WTC11 (cell line): ENCODE measurements at regions not wholly inside any gene's neighbourhood (a gene's known extent, or its start where the extent isn't known, plus 50 kb on each side); places are given as distances from the start of the nearest gene placed in this dataset.

Source experiments
- ATAC-seq: fragments of 200-7000 bp; cut with Tn5 transposase; 2 replicates; pipeline ENCODE4 v1.10.0; 2021; ENCODE audit warnings: mild to moderate bottlenecking, moderate library complexity
- CTCF ChIA-PET: fragments of 300-600 bp; sonication (Branson Sonifier 250); formaldehyde crosslinking; loops from one replicate; lab custom pipeline; 2021; ENCODE audit warnings: antibody characterized with exemption; lab: Charles Lee
- POLR2A ChIA-PET: fragments of 350-600 bp; sonication (Branson Sonifier 250); formaldehyde crosslinking; loops from one replicate; lab custom pipeline; 2021; ENCODE audit warnings: antibody characterized with exemption; lab: Charles Lee
- DNase-seq: peaks from one replicate; pipeline ENCODE4 v3.0.0; 2021; ENCODE audit warnings: low spot score
- H3K27ac Mint-ChIP-seq: 2 replicates; pipeline ENCODE4 v1.8.0; 2021; ENCODE audit warnings: mixed read lengths
- H3K27me3 Mint-ChIP-seq: 2 replicates; pipeline ENCODE4 v1.8.0; 2021; ENCODE audit warnings: low read depth, mild to moderate bottlenecking, moderate library complexity, mixed read lengths
- H3K36me3 Mint-ChIP-seq: 2 replicates; pipeline ENCODE4 v1.8.0; 2021; ENCODE audit warnings: mixed read lengths
- H3K4me1 Mint-ChIP-seq: 2 replicates; pipeline ENCODE4 v1.8.0; 2022; ENCODE audit warnings: mixed read lengths
- H3K4me3 Mint-ChIP-seq: 2 replicates; pipeline ENCODE4 v1.8.0; 2021; ENCODE audit warnings: mild to moderate bottlenecking, moderate library complexity, mixed read lengths
- H3K9me3 Mint-ChIP-seq: 2 replicates; pipeline ENCODE4 v1.8.0; 2021; ENCODE audit warnings: mixed read lengths
- AFF4 ChIP-seq: sonication (generic); formaldehyde crosslinking; IDR thresholded peaks from 2 replicates; pipeline ENCODE4 v1.8.1; 2023; ENCODE audit warnings: mild to moderate bottlenecking, missing genetic modification reagents, borderline replicate concordance
- AR ChIP-seq: fragments of 250-450 bp; sonication (Bioruptor Pico); IDR thresholded peaks from 2 replicates; pipeline ENCODE4 v1.9.0; 2021; ENCODE audit warnings: mild to moderate bottlenecking
- E2F4 ChIP-seq: sonication (generic); formaldehyde crosslinking; IDR thresholded peaks from 2 replicates; pipeline ENCODE4 v1.8.1; 2022; ENCODE audit warnings: low read depth, mild to moderate bottlenecking, moderate library complexity, missing genetic modification reagents, borderline replicate concordance
- EMX1 ChIP-seq: fragments of 250-450 bp; sonication (Bioruptor Pico); IDR thresholded peaks from 2 replicates; pipeline ENCODE4 v1.8.0; 2021; ENCODE audit warnings: mild to moderate bottlenecking
- FOXP4 ChIP-seq: sonication (generic); formaldehyde crosslinking; IDR thresholded peaks from 2 replicates; pipeline ENCODE4 v1.8.0; 2022; ENCODE audit warnings: mild to moderate bottlenecking, missing genetic modification reagents
- GABPB1 ChIP-seq: sonication (generic); formaldehyde crosslinking; IDR thresholded peaks from 2 replicates; pipeline ENCODE4 v1.8.1; 2023; ENCODE audit warnings: mild to moderate bottlenecking, missing genetic modification reagents
- HMGA2 ChIP-seq: fragments of 250-450 bp; sonication (Bioruptor Pico); IDR thresholded peaks from 2 replicates; pipeline ENCODE4 v1.4.0; 2021; ENCODE audit warnings: mild to moderate bottlenecking, moderate library complexity
- JUN ChIP-seq: sonication (generic); formaldehyde crosslinking; IDR thresholded peaks from 2 replicates; pipeline ENCODE4 v1.8.0; 2023; ENCODE audit warnings: mild to moderate bottlenecking, missing genetic modification reagents
- MXD4 ChIP-seq: fragments of 250-450 bp; sonication (Bioruptor Pico); IDR thresholded peaks from 2 replicates; pipeline ENCODE4 v1.8.0; 2021; ENCODE audit warnings: mild to moderate bottlenecking, moderate library complexity, borderline replicate concordance
- NFATC4 ChIP-seq: fragments of 250-450 bp; sonication (Bioruptor Pico); IDR thresholded peaks from 2 replicates; pipeline ENCODE4 v1.9.0; 2021; ENCODE audit warnings: mild to moderate bottlenecking
- PRRX2 ChIP-seq: fragments of 250-450 bp; sonication (Bioruptor Pico); IDR thresholded peaks from 2 replicates; pipeline ENCODE4 v1.8.0; 2021; ENCODE audit warnings: mild to moderate bottlenecking
- RELA ChIP-seq: sonication (generic); formaldehyde crosslinking; IDR thresholded peaks from 2 replicates; pipeline ENCODE4 v1.8.1; 2022; ENCODE audit warnings: missing genetic modification reagents, mild to moderate bottlenecking, borderline replicate concordance
- STAT6 ChIP-seq: sonication (generic); formaldehyde crosslinking; conservative IDR thresholded peaks from 2 replicates; pipeline ENCODE4 v1.8.1; 2023; ENCODE audit warnings: mild to moderate bottlenecking, low read depth, missing genetic modification reagents, moderate library complexity
- TEAD4 ChIP-seq: sonication (generic); formaldehyde crosslinking; IDR thresholded peaks from 2 replicates; pipeline ENCODE4 v1.8.0; 2022; ENCODE audit warnings: mild to moderate bottlenecking, missing genetic modification reagents
- ZNF138 ChIP-seq: sonication (generic); formaldehyde crosslinking; conservative IDR thresholded peaks from 2 replicates; pipeline ENCODE4 v1.8.1; 2022; ENCODE audit warnings: mild to moderate bottlenecking, moderate library complexity, missing genetic modification reagents
- ZNF232 ChIP-seq: sonication (generic); formaldehyde crosslinking; IDR thresholded peaks from 2 replicates; pipeline ENCODE4 v1.8.0; 2022; ENCODE audit warnings: mild to moderate bottlenecking, missing genetic modification reagents
- ZNF416 ChIP-seq: fragments of 250-450 bp; sonication (Bioruptor Pico); IDR thresholded peaks from 2 replicates; pipeline ENCODE4 v1.9.0; 2021; ENCODE audit warnings: mild to moderate bottlenecking, inconsistent platforms
- ZNF423 ChIP-seq: fragments of 250-450 bp; sonication (Bioruptor Pico); IDR thresholded peaks from 2 replicates; pipeline ENCODE4 v2.1.2; 2022; ENCODE audit warnings: mild to moderate bottlenecking, moderate library complexity
- ZNF425 ChIP-seq: fragments of 250-450 bp; sonication (Bioruptor Pico); conservative IDR thresholded peaks from 2 replicates; pipeline ENCODE4 v1.9.0; 2021; ENCODE audit warnings: mild to moderate bottlenecking
- ZNF512 ChIP-seq: sonication (generic); formaldehyde crosslinking; IDR thresholded peaks from 2 replicates; pipeline ENCODE4 v1.8.1; 2022; ENCODE audit warnings: missing genetic modification reagents, borderline replicate concordance
- ZNF671 ChIP-seq: fragments of 250-450 bp; sonication (Bioruptor Pico); IDR thresholded peaks from 2 replicates; pipeline ENCODE4 v1.8.0; 2021; ENCODE audit warnings: mild to moderate bottlenecking

GRCh38 chr5:89948977-89949376 is 460.6 kb downstream of the CETN3 start (continued):
- no peak for TF ChIP-seq AFF4 (CRISPR knock-in tag)
- TF ChIP-seq ZNF425 (CRISPR knock-in tag) = no peak
- no peak for TF ChIP-seq ZNF138 (CRISPR knock-in tag)
- no peak for TF ChIP-seq ZNF423 (CRISPR knock-in tag)
- TF ChIP-seq PRRX2 (CRISPR knock-in tag) = no peak
- TF ChIP-seq ZNF232 (CRISPR knock-in tag) = no peak
- TF ChIP-seq AR (CRISPR knock-in tag) = no peak
- TF ChIP-seq ZNF671 (CRISPR knock-in tag) = no peak
- no peak for TF ChIP-seq ZNF416
- TF ChIP-seq EMX1 (CRISPR knock-in tag) = no peak
- TF ChIP-seq JUN (CRISPR knock-in tag) = no peak
- TF ChIP-seq RELA (CRISPR knock-in tag) = no peak
- no peak for TF ChIP-seq FOXP4 (CRISPR knock-in tag)

GRCh38 chr5:89946916-89947315 is 462.6 kb downstream of the CETN3 start:
- H3K4me1 Mint-ChIP-seq = peaks cover 29% of the 10 kb centered on the region
- ChIA-PET POLR2A (no interaction called here), CTCF (no interaction called here)
- H3K36me3 Mint-ChIP-seq = no peaks in the 10 kb centered on the region
- no peak for ATAC-seq
- no peak overlapping the region for H3K27ac Mint-ChIP-seq
- no peak for DNase-seq
- H3K4me3 Mint-ChIP-seq = no peak overlapping the region
- H3K9me3 Mint-ChIP-seq = no peaks in the 10 kb centered on the region
- no peaks in the 10 kb centered on the region; the same call in 1 of the 2 replicates for H3K27me3 Mint-ChIP-seq
- TF ChIP-seq TEAD4 (no peak), MXD4 (CRISPR knock-in tag) (no peak), ZNF512 (CRISPR knock-in tag) (no peak), PRRX2 (CRISPR knock-in tag) (no peak), JUN (CRISPR knock-in tag) (no peak), NFATC4 (CRISPR knock-in tag) (no peak), HMGA2 (no peak), GABPB1 (CRISPR knock-in tag) (no peak), E2F4 (CRISPR knock-in tag) (no peak), STAT6 (CRISPR knock-in tag) (no peak)
